Gastroesophageal sphincter (tissue), 3 donors: ENCODE measurements at regions not wholly inside any gene's neighbourhood (a gene's known extent, or its start where the extent isn't known, plus 50 kb on each side); places are given as distances from the start of the nearest gene placed in this dataset.

Experiments
- CTCF ChIP-seq, 4 experiments: fragments of 200-600 bp in 2 of 4; fragments of 450-650 bp in 2 of 4; sonication (generic) in 1 of 4; IDR thresholded peaks; one replicate each; pipeline ENCODE4 v1.5.1; 2017 to 2019; ENCODE audit warnings: antibody characterized with exemption in 4 of 4, mild to moderate bottlenecking in 2 of 4, moderate library complexity in 2 of 4
- EP300 ChIP-seq: sonication (generic); formaldehyde crosslinking; IDR thresholded peaks from one replicate; pipeline ENCODE4 v1.6.1; 2017; ENCODE audit warnings: antibody characterized with exemption, mild to moderate bottlenecking
- POLR2A ChIP-seq, 2 donors: fragments of 450-650 bp; IDR thresholded peaks; one replicate each; pipeline ENCODE4 v1.6.1; 2017; ENCODE audit warnings: antibody characterized with exemption in 2 of 2, mild to moderate bottlenecking in 2 of 2, moderate library complexity in 1 of 2

- TF ChIP-seq CTCF (IDR thresholded peaks at IDR 0.05) = no peak
- no peak for TF ChIP-seq EP300
- TF ChIP-seq POLR2A (IDR thresholded peaks at IDR 0.05) = no peak
Measured at GRCh38 chr5:29193972-29194371, 1999.5 kb upstream of the CDH6 start.
